Stomach (tissue), 8 donors: ENCODE measurements at regions not wholly inside any gene's neighbourhood (a gene's known extent, or its start where the extent isn't known, plus 50 kb on each side); places are given as distances from the start of the nearest gene placed in this dataset.

Experiments
- DNase-seq, 2 donors: peaks; one replicate each; pipeline versions ENCODE4 v3.0.0 to v3.0.0-alpha.2; 2013 to 2019
- H3K27ac ChIP-seq, 5 donors: fragments of 200-600 bp in 4 of 5; sonication (generic) in 4 of 5; one replicate each; pipeline ENCODE4 v1.5.1; 2013 to 2019; ENCODE audit warnings: mild to moderate bottlenecking in 1 of 5, moderate library complexity in 1 of 5
- H3K27me3 ChIP-seq, 3 donors: fragments of 200-600 bp; sonication (generic); one replicate each; pipeline ENCODE4 v1.5.1; 2017 to 2019; ENCODE audit warnings: mixed run types in 1 of 3
- H3K36me3 ChIP-seq, 4 donors: fragments of 200-600 bp; sonication (generic); 1 replicate in 3 of 4; 2 replicates in 1 of 4; pipeline ENCODE4 v1.5.1; 2016 to 2019
- H3K4me1 ChIP-seq, 4 donors: fragments of 200-600 bp; sonication (generic); one replicate each; pipeline ENCODE4 v1.5.1; 2016 to 2019
- H3K4me3 ChIP-seq, 4 donors: fragments of 200-600 bp; sonication (generic) in 3 of 4; one replicate each; pipeline ENCODE4 v1.5.1; 2016 to 2019; ENCODE audit warnings: mild to moderate bottlenecking in 1 of 4
- H3K9me3 ChIP-seq, 4 donors: fragments of 200-600 bp; sonication (generic); one replicate each; pipeline ENCODE4 v1.5.1; 2016 to 2019
- EP300 ChIP-seq: sonication (generic); formaldehyde crosslinking; IDR thresholded peaks from one replicate; pipeline ENCODE4 v1.6.1; 2017; ENCODE audit warnings: antibody characterized with exemption
- POLR2A ChIP-seq, 4 donors: fragments of 450-650 bp; IDR thresholded peaks; one replicate each; pipeline ENCODE4 v1.6.1; 2016; ENCODE audit warnings: antibody characterized with exemption in 4 of 4, control low read depth in 2 of 4, mild to moderate bottlenecking in 1 of 4, moderate library complexity in 1 of 4
- POLR2AphosphoS5 ChIP-seq, 3 donors: sonication (generic); formaldehyde crosslinking; IDR thresholded peaks; one replicate each; pipeline ENCODE4 v1.6.1; 2016; ENCODE audit warnings: antibody characterized with exemption in 3 of 3
- WGBS, 5 donors: extraction: QIAGEN DNeasy Blood & Tissue Kit in 3 of 5; methylation state at CpG; one replicate each; pipeline versions ENCODE4 v1.1.5 to v1.1.7; 2013 to 2018; 5-methylcytosine and 5-hydroxymethylcytosine counted together
- intact Hi-C: fragments of 100-400 bp; cut with DNase I; formaldehyde crosslinking; loops from one replicate; pipeline ENCODE4 v1.15.1; 2023; ENCODE audit warnings: low total_unique reads
- TF ChIP-seq, protein P1 (sequence below), 7 experiments: fragments of 450-650 bp in 4 of 7; fragments of 200-600 bp in 3 of 7; sonication (generic) in 3 of 7; IDR thresholded peaks; one replicate each; pipeline ENCODE4 v1.5.1; 2016 to 2019; ENCODE audit warnings: antibody characterized with exemption in 7 of 7, control low read depth in 2 of 7, mild to moderate bottlenecking in 1 of 7
- donor health status: healthy with polysubstance abuse.
- donor health status: Bipolar disorder and iron deficiency.
- donor health status: healthy.

GRCh38 chr7:46156086-46156485 lies 235.0 kb upstream of the IGFBP3 start:
- WGBS, 5 donors, result 84 to 92% (median 90%) methylated on average over 3 of the region's 3 CpGs
- Histone ChIP-seq H3K36me3 (no peaks in the 10 kb centered on the region), H3K4me3 (no peak overlapping the region), H3K27ac (no peak overlapping the region), H3K27me3 (no peaks in the 10 kb centered on the region), H3K4me1 (no peaks in the 10 kb centered on the region), H3K9me3 (no peaks in the 10 kb centered on the region)
- DNase-seq, result no peak
- intact Hi-C loops, result no loop called here
- no peak for TF ChIP-seq EP300
- no peak for TF ChIP-seq POLR2A (IDR thresholded peaks at IDR 0.05)
- TF ChIP-seq, protein P1, sequence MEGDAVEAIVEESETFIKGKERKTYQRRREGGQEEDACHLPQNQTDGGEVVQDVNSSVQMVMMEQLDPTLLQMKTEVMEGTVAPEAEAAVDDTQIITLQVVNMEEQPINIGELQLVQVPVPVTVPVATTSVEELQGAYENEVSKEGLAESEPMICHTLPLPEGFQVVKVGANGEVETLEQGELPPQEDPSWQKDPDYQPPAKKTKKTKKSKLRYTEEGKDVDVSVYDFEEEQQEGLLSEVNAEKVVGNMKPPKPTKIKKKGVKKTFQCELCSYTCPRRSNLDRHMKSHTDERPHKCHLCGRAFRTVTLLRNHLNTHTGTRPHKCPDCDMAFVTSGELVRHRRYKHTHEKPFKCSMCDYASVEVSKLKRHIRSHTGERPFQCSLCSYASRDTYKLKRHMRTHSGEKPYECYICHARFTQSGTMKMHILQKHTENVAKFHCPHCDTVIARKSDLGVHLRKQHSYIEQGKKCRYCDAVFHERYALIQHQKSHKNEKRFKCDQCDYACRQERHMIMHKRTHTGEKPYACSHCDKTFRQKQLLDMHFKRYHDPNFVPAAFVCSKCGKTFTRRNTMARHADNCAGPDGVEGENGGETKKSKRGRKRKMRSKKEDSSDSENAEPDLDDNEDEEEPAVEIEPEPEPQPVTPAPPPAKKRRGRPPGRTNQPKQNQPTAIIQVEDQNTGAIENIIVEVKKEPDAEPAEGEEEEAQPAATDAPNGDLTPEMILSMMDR (IDR thresholded peaks at IDR 0.05), result no peak
- TF ChIP-seq POLR2AphosphoS5 (IDR thresholded peaks at IDR 0.05), result no peak

DNA sequence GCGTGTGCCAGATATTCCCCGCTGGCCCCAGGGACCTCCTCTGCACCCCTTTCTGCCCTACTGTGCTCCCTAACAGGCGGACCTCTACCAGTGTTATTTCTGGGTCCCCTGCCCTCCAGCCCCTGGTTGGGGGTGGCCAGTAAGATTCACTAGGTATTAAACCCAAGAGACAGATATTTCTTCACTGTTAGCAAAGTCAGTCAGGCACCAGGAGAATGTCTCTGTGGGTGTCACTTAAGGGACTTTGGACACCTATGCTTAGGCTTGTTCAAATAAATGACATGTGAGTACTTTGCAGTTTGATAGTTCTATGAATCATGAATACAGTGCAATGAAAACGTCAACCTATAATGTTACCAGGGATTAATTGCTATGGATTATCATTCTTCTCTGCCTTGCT lies 234.3 kb upstream of the IGFBP3 start:
- H3K27ac ChIP-seq, result peak overlapping the region in 1 of 5 donors; percentile 50
- intact Hi-C loops, result no loop called here
- WGBS, 5 donors, result 78 to 88% (median 84%) methylated on average over 4 of the region's 4 CpGs

DNA sequence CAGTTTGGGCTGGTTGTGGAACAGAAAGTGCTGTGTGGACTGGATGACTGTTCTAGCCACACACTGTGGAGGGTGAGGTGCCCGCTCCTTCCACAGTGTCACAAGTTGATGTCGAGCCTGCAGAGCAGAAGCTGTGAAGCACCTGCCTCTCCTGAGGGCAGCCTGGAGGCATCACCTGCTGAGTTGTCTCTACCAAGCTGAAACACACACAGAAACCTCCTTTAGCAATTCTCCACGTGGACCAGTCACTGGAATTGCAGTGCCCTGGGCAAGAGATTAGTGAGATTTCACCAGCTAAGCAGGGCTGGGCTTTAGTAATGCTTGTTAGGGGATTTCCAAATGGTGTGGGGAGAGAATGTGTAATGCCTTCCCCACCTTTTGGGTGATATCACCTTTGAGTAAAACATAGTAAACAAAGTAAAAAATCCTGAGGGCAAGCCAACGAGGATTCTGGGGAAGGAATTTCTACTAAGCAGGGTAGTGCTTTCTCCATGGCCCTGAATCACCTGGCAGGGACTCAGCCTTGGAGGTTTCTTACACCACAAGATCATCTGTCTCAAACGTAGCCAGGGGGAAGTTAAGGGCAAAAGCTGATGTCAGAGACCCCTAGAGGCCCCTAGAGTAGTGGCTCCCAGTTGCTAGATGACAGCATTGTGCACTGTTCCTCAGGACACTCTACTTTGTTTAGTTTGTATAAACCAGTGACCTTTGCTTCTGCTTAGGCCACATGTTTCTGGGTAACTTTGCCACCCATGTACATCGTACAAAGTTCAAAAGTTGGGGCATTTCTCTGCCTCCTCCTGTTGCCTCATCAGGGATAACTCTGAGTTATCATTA lies 233.1 kb upstream of the IGFBP3 start:
- no peaks in the 10 kb centered on the region for H3K9me3 ChIP-seq
- no peaks in the 10 kb centered on the region for H3K27me3 ChIP-seq
- 51 to 58% (median 57%) methylated on average over 6 of the region's 6 CpGs for WGBS, 5 donors
- intact Hi-C loops, result no loop called here
- no peaks in the 10 kb centered on the region for H3K4me1 ChIP-seq
- DNase-seq, result no peak
- H3K36me3 ChIP-seq, result no peaks in the 10 kb centered on the region
- no peak overlapping the region for H3K27ac ChIP-seq
- TF ChIP-seq, protein P1 (IDR thresholded peaks at IDR 0.05), result no peak
- no peak for TF ChIP-seq POLR2A (IDR thresholded peaks at IDR 0.05)
- TF ChIP-seq POLR2AphosphoS5 (IDR thresholded peaks at IDR 0.05), result no peak
- no peak for TF ChIP-seq EP300
- no peak overlapping the region for H3K4me3 ChIP-seq

More for the DNA sequence above, 234.3 kb upstream of the IGFBP3 start:
- peak in 1 of 2 donors; percentile 16 for DNase-seq
- TF ChIP-seq POLR2AphosphoS5 (IDR thresholded peaks at IDR 0.05), result no peak
- no peak for TF ChIP-seq POLR2A (IDR thresholded peaks at IDR 0.05)
- TF ChIP-seq, protein P1 (IDR thresholded peaks at IDR 0.05), result no peak
- Histone ChIP-seq H3K9me3 (no peaks in the 10 kb centered on the region), H3K36me3 (no peaks in the 10 kb centered on the region), H3K4me1 (no peaks in the 10 kb centered on the region), H3K27me3 (no peaks in the 10 kb centered on the region), H3K4me3 (no peak overlapping the region)

- intact Hi-C loops, result no loop called here
- H3K36me3 ChIP-seq, result no peaks in the 10 kb centered on the region
- H3K9me3 ChIP-seq, result no peaks in the 10 kb centered on the region
- WGBS, 5 donors, result 63 to 89% (median 78%) methylated on average over 1 of the region's 1 CpG
- H3K4me1 ChIP-seq, result no peaks in the 10 kb centered on the region
- H3K27ac ChIP-seq, result no peak overlapping the region
- H3K27me3 ChIP-seq, result no peaks in the 10 kb centered on the region
- no peak for TF ChIP-seq POLR2A (IDR thresholded peaks at IDR 0.05)
- TF ChIP-seq POLR2AphosphoS5 (IDR thresholded peaks at IDR 0.05), result no peak
- TF ChIP-seq, protein P1 (IDR thresholded peaks at IDR 0.05), result no peak
- TF ChIP-seq EP300, result no peak
- no peak overlapping the region for H3K4me3 ChIP-seq
- DNase-seq, result no peak
Observed at GRCh38 chr7:46153583-46153950, 232.5 kb upstream of the IGFBP3 start.
